ENCODE measurements at regions not wholly inside any gene's neighbourhood (a gene's known extent, or its start where the extent isn't known, plus 50 kb on each side); places are given as distances from the start of the nearest gene placed in this dataset.

DNA sequence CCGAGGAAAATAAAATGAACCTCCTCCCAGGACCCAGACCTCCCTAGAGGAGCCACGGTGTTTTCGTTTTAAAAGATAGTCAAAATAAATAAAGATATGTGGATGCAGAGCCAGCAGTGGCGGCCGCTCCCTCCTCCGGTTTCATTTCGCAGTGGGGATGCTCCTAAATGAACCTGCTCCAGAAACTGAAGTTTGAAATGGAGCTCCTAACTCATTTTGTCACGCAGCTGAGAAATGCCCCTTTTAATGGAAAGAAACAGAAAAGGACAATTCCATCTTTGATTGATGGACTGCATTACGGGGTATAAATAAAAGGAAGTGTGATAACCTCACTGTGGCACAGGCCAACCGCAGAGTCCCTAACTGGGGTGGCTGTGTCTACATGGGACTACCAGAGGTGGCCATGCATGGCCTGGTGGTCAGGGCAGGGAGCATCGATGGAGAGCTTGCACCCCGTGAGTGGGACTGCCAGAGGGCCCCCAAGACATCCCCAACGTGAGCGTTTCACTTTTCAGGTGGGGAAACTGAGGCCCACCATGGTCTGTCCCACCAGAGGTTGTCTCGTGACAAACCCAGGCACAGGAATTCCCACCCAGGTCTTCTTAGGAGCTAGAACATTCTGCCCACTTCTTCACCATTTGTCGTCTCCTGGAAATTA lies 426.6 kb downstream of the BRD1 start:
- intact Hi-C loops (cut with DNase I) = no loop called here
- 82% methylated on average over 16 of the region's 16 CpGs for WGBS, 2 donors
- peak; percentile 22 for DNase-seq
- H3K36me3 ChIP-seq = no peaks in the 10 kb centered on the region
- H3K9me3 ChIP-seq = no peaks in the 10 kb centered on the region
- peaks cover 0 to 33% (median 0%) of the 10 kb centered on the region in 3 donors for H3K27me3 ChIP-seq
- H3K27ac ChIP-seq = no peak overlapping the region
- TF ChIP-seq, protein P1, sequence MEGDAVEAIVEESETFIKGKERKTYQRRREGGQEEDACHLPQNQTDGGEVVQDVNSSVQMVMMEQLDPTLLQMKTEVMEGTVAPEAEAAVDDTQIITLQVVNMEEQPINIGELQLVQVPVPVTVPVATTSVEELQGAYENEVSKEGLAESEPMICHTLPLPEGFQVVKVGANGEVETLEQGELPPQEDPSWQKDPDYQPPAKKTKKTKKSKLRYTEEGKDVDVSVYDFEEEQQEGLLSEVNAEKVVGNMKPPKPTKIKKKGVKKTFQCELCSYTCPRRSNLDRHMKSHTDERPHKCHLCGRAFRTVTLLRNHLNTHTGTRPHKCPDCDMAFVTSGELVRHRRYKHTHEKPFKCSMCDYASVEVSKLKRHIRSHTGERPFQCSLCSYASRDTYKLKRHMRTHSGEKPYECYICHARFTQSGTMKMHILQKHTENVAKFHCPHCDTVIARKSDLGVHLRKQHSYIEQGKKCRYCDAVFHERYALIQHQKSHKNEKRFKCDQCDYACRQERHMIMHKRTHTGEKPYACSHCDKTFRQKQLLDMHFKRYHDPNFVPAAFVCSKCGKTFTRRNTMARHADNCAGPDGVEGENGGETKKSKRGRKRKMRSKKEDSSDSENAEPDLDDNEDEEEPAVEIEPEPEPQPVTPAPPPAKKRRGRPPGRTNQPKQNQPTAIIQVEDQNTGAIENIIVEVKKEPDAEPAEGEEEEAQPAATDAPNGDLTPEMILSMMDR (IDR thresholded peaks at IDR 0.05) = no peak
- TF ChIP-seq POLR2A (IDR thresholded peaks at IDR 0.05) (no peak), EP300 (IDR thresholded peaks at IDR 0.05) (no peak), POLR2AphosphoS5 (IDR thresholded peaks at IDR 0.05) (no peak)
- H3K4me1 ChIP-seq = no peaks in the 10 kb centered on the region
- H3K4me3 ChIP-seq = no peak overlapping the region

DNA sequence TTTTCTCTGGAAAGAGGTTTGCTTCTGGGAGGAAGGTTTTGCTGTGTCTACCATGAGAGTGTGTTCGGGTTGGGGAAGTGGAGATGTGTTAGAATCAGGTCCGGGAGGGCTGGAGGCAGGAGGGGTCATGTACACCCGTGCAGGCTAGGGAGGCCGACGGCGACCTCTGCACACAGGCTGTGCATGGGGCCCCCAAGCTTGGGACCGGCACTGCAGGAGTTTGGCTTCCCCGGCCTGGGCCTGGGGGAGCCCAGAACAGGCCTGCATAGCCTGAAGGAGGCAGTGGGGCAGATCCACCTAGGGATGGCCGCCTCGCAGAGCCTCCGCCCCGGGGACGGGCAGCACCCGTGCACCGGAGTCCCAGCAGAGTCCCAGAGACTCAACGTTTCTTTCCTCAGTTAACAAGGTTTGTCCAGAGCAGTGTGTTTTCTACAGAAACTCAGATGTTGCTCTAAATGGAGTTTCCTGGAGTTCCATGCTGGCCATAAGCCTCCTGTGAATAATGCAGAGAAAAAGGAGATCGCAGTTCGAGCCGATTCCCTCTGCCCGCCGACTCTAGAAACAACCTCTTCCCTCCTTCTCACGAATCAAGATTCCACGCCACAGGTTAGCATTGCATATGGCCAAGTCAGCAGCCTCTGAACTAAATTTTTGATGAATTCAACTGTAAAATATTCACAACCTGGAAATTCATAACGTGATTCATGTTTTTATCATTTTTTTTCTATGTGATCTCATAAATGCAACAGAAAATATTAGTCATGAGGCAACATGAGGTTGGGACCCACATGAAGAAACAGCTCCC lies 427.3 kb downstream of the BRD1 start:
- 84 to 87% methylated on average over 24 of the region's 24 CpGs for WGBS, 2 donors
- Histone ChIP-seq H3K4me3 (no peak overlapping the region), H3K9me3 (no peaks in the 10 kb centered on the region), H3K27me3 (peaks cover 0 to 31% (median 0%) of the 10 kb centered on the region in 3 donors), H3K27ac (no peak overlapping the region), H3K4me1 (no peaks in the 10 kb centered on the region), H3K36me3 (no peaks in the 10 kb centered on the region)
- intact Hi-C loops (cut with DNase I) = no loop called here
- peak; percentile 56 for DNase-seq
- TF ChIP-seq, protein P1 (IDR thresholded peaks at IDR 0.05) = no peak
- no peak for TF ChIP-seq EP300 (IDR thresholded peaks at IDR 0.05)
- no peak for TF ChIP-seq POLR2A (IDR thresholded peaks at IDR 0.05)
- TF ChIP-seq POLR2AphosphoS5 (IDR thresholded peaks at IDR 0.05) = no peak

DNA sequence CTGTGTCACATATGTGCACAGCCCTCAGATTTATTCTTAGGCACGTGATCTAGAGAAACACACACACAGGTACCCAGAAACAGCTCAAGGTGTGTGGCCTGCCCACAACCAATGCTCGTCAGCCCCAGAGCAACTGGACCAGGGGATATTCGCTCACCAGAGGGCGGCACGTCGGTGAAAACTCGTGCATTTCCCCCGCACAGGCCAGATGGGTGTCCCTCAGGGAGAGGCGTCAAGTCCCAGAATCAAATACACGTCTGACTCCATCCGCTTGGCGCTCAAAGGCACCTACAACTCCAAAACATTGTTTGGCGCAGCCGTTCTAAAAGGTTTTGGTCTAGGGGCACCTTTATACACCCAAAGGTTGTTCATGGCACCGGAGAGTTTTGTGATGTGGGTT lies 429.0 kb downstream of the BRD1 start:
- Histone ChIP-seq H3K27ac (no peak overlapping the region), H3K4me3 (no peak overlapping the region), H3K27me3 (peaks cover 0 to 24% (median 0%) of the 10 kb centered on the region in 3 donors), H3K9me3 (no peaks in the 10 kb centered on the region), H3K4me1 (no peaks in the 10 kb centered on the region), H3K36me3 (no peaks in the 10 kb centered on the region)
- TF ChIP-seq POLR2AphosphoS5 (IDR thresholded peaks at IDR 0.05) (no peak), EP300 (IDR thresholded peaks at IDR 0.05) (no peak), POLR2A (IDR thresholded peaks at IDR 0.05) (no peak)
- TF ChIP-seq, protein P1 (IDR thresholded peaks at IDR 0.05) = no peak
- WGBS, 2 donors = 76 to 77% methylated on average over 15 of the region's 15 CpGs
- no peak for DNase-seq
- intact Hi-C loops (cut with DNase I) = no loop called here

DNA sequence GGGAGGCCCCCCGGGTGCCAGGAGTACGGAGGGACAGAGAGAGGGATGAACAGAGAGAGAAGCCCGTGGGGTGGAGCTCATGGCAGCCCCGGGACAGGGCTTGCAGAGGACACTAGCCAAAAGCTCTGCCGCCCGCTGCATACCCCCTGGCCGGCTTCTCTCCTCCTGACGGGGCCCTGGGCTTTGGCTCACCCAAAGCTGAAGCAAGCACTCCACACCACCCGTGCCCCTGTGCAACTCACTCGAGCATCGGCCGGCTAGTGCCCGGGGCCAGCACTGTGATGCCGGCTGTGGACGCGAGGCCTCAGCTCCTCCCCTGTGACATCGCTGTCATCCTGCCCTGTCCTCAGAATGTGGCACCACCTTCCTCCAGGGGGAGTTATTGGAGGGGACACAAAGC lies 429.6 kb downstream of the BRD1 start:
- H3K36me3 ChIP-seq = no peaks in the 10 kb centered on the region
- H3K9me3 ChIP-seq = no peaks in the 10 kb centered on the region
- intact Hi-C loops (cut with DNase I) = no loop called here
- no peaks in the 10 kb centered on the region for H3K4me1 ChIP-seq
- no peak overlapping the region for H3K4me3 ChIP-seq
- DNase-seq = no peak
- no peak overlapping the region for H3K27ac ChIP-seq
- TF ChIP-seq EP300 (IDR thresholded peaks at IDR 0.05) (no peak), POLR2AphosphoS5 (IDR thresholded peaks at IDR 0.05) (no peak), POLR2A (IDR thresholded peaks at IDR 0.05) (no peak)
- TF ChIP-seq, protein P1 (IDR thresholded peaks at IDR 0.05) = no peak
- peaks cover 0 to 24% (median 0%) of the 10 kb centered on the region in 3 donors for H3K27me3 ChIP-seq
- WGBS, 2 donors = 82 to 83% methylated on average over 17 of the region's 17 CpGs
